ENCODE measurements at regions not wholly inside any gene's neighbourhood (a gene's known extent, or its start where the extent isn't known, plus 50 kb on each side); places are given as distances from the start of the nearest gene placed in this dataset.

- ATAC-seq (ENCODE audit: low FRiP score) (no peak), DNase-seq (ENCODE audit: low spot score) (no peak)
- TF ChIP-seq CTCF (IDR thresholded peaks at IDR 0.05), result no peak
Measured at GRCh38 chrX:81489987-81490386, 288.1 kb downstream of the SH3BGRL start.

- DNase-seq (ENCODE audit: low spot score) (no peak), ATAC-seq (ENCODE audit: low FRiP score) (no peak)
- TF ChIP-seq CTCF (IDR thresholded peaks at IDR 0.05), result no peak
Measured at GRCh38 chrX:81527881-81528440, 326.1 kb downstream of the SH3BGRL start.

- DNase-seq (ENCODE audit: low spot score), result no peak
- ATAC-seq (ENCODE audit: low FRiP score), result no peak
- TF ChIP-seq CTCF (IDR thresholded peaks at IDR 0.05), result no peak
Measured at GRCh38 chrX:81537723-81538122, 335.8 kb downstream of the SH3BGRL start.

- no peak for ATAC-seq (ENCODE audit: low FRiP score)
- no peak for DNase-seq (ENCODE audit: low spot score)
- TF ChIP-seq CTCF (IDR thresholded peaks at IDR 0.05), result no peak
Measured at GRCh38 chrX:81542255-81542654, 340.4 kb downstream of the SH3BGRL start.

GRCh38 chrX:81556880-81557279, 355.0 kb downstream of the SH3BGRL start:
- no peak for TF ChIP-seq CTCF (IDR thresholded peaks at IDR 0.05)
- DNase-seq (ENCODE audit: low spot score) (no peak), ATAC-seq (ENCODE audit: low FRiP score) (peak; percentile 32)

- TF ChIP-seq CTCF (IDR thresholded peaks at IDR 0.05), result no peak
Measured at GRCh38 chrX:81564851-81565250, 362.9 kb downstream of the SH3BGRL start.

GRCh38 chrX:81577028-81577427, 375.1 kb downstream of the SH3BGRL start:
- DNase-seq (ENCODE audit: low spot score), result no peak
- no peak for TF ChIP-seq CTCF (IDR thresholded peaks at IDR 0.05)
- ATAC-seq (ENCODE audit: low FRiP score), result no peak

More at GRCh38 chrX:81564851-81565250, 362.9 kb downstream of the SH3BGRL start:
- no peak for DNase-seq (ENCODE audit: low spot score)
- ATAC-seq (ENCODE audit: low FRiP score), result no peak

Measured in omental fat pad (tissue), 3 donors.